Astrocyte (in vitro differentiated cells and primary cell): ENCODE measurements at regions not wholly inside any gene's neighbourhood (a gene's known extent, or its start where the extent isn't known, plus 50 kb on each side); places are given as distances from the start of the nearest gene placed in this dataset.

Experiments used
- DNase-seq: peaks from one replicate; pipeline ENCODE4 v3.0.0-alpha.2; 2010; ENCODE audit warnings: low read depth
- FAIRE-seq: peaks from 2 replicates; lab custom pipeline; 2011; peaks lifted over from hg19 to GRCh38; lab: Jason Lieb, UNC
- H2AFZ ChIP-seq: 2 replicates; pipeline ENCODE4 v1.6.0; 2012; ENCODE audit warnings: low read depth, low read length, inconsistent platforms
- H3K27ac ChIP-seq: 2 replicates; pipeline ENCODE4 v1.5.1; 2011; ENCODE audit warnings: low read depth, low read length, inconsistent platforms
- H3K27me3 ChIP-seq: 2 replicates; pipeline ENCODE4 v1.6.0; 2011; ENCODE audit warnings: low read length, inconsistent platforms; ENCODE audit not compliant: insufficient read depth
- H3K36me3 ChIP-seq: 2 replicates; pipeline ENCODE4 v1.5.1; 2011; ENCODE audit warnings: low read length, inconsistent platforms; ENCODE audit not compliant: insufficient read depth
- H3K4me1 ChIP-seq: 2 replicates; pipeline ENCODE4 v1.5.1; 2011; ENCODE audit warnings: low read length, inconsistent platforms; ENCODE audit not compliant: insufficient read depth
- H3K4me2 ChIP-seq: 2 replicates; pipeline ENCODE4 v1.6.0; 2012; ENCODE audit warnings: low read length, inconsistent platforms
- H3K4me3 ChIP-seq: 2 replicates; pipeline ENCODE4 v1.5.1; 2011; ENCODE audit warnings: low read depth, mild to moderate bottlenecking, low read length, inconsistent platforms; ENCODE audit not compliant: insufficient read depth
- H3K79me2 ChIP-seq: 2 replicates; pipeline ENCODE4 v1.6.0; 2012; ENCODE audit warnings: mild to moderate bottlenecking, low read length, inconsistent platforms; ENCODE audit not compliant: insufficient read depth
- H3K9ac ChIP-seq: 2 replicates; pipeline ENCODE4 v1.6.0; 2012; ENCODE audit warnings: mild to moderate bottlenecking, low read length, inconsistent platforms
- H3K9me3 ChIP-seq: 2 replicates; pipeline ENCODE4 v1.5.1; 2012; ENCODE audit warnings: low read depth, mild to moderate bottlenecking, low read length, inconsistent platforms; ENCODE audit not compliant: insufficient read depth
- H4K20me1 ChIP-seq: 2 replicates; pipeline ENCODE4 v1.6.0; 2012; ENCODE audit warnings: low read length, inconsistent platforms; ENCODE audit not compliant: insufficient read depth
- H3K27ac Mint-ChIP-seq: one replicate; pipeline ENCODE4 v1.8.0; 2021; ENCODE audit warnings: mild to moderate bottlenecking, mixed read lengths; ENCODE audit not compliant: unreplicated experiment
- H3K27me3 Mint-ChIP-seq: one replicate; pipeline ENCODE4 v1.8.0; 2021; ENCODE audit warnings: low read depth, mixed read lengths; ENCODE audit not compliant: unreplicated experiment
- H3K36me3 Mint-ChIP-seq: one replicate; pipeline ENCODE4 v1.8.0; 2021; ENCODE audit warnings: low read depth, mixed read lengths; ENCODE audit not compliant: unreplicated experiment
- H3K4me1 Mint-ChIP-seq: one replicate; pipeline ENCODE4 v1.8.0; 2021; ENCODE audit warnings: low read depth, mixed read lengths; ENCODE audit not compliant: unreplicated experiment
- H3K4me3 Mint-ChIP-seq: one replicate; pipeline ENCODE4 v1.8.0; 2021; ENCODE audit warnings: mild to moderate bottlenecking, moderate library complexity, mixed read lengths; ENCODE audit not compliant: unreplicated experiment
- H3K9me3 Mint-ChIP-seq: one replicate; pipeline ENCODE4 v1.8.0; 2021; ENCODE audit warnings: mild to moderate bottlenecking, mixed read lengths; ENCODE audit not compliant: unreplicated experiment
- CTCF ChIP-seq: IDR thresholded peaks from 2 replicates; pipeline ENCODE4 v1.5.1; 2011; ENCODE audit warnings: low read depth, mild to moderate bottlenecking, inconsistent platforms, low read length, moderate library complexity; ENCODE audit not compliant: insufficient read depth
- EZH2 ChIP-seq: IDR thresholded peaks from 2 replicates; pipeline ENCODE4 v1.6.1; 2012; ENCODE audit warnings: mild to moderate bottlenecking, low read length, inconsistent platforms; ENCODE audit not compliant: insufficient read depth

- H3K36me3 Mint-ChIP-seq, result no peaks in the 10 kb centered on the region
- peaks cover 3% of the 10 kb centered on the region for H3K27me3 Mint-ChIP-seq
- H2AFZ ChIP-seq, result no peak overlapping the region
- no peaks in the 10 kb centered on the region for H3K4me1 ChIP-seq
- no peaks in the 10 kb centered on the region for H3K9me3 ChIP-seq
- peaks cover 3% of the 10 kb centered on the region for H3K9me3 Mint-ChIP-seq
- H3K27ac ChIP-seq, result no peak overlapping the region
- FAIRE-seq (no peak), DNase-seq (no peak)
- no peak overlapping the region for H3K4me3 ChIP-seq
- H4K20me1 ChIP-seq, result no peaks in the 10 kb centered on the region
- TF ChIP-seq EZH2, result no peak
- no peak for TF ChIP-seq CTCF
- H3K9ac ChIP-seq, result no peak overlapping the region
- no peaks in the 10 kb centered on the region for H3K36me3 ChIP-seq
- H3K79me2 ChIP-seq, result no peaks in the 10 kb centered on the region
- no peaks in the 10 kb centered on the region for H3K4me1 Mint-ChIP-seq
- H3K4me2 ChIP-seq, result no peak overlapping the region
- H3K4me3 Mint-ChIP-seq, result no peak overlapping the region
- H3K27me3 ChIP-seq, result peaks cover 7% of the 10 kb centered on the region
- no peak overlapping the region for H3K27ac Mint-ChIP-seq
Observed at GRCh38 chr15:87563869-87564268, 692.7 kb downstream of the NTRK3 start.

GRCh38 chr15:87562203-87562602 lies 694.3 kb downstream of the NTRK3 start:
- Histone ChIP-seq H3K27ac (no peak overlapping the region), H3K36me3 (no peaks in the 10 kb centered on the region), H3K9ac (no peak overlapping the region), H4K20me1 (no peaks in the 10 kb centered on the region), H3K4me1 (no peaks in the 10 kb centered on the region), H3K79me2 (no peaks in the 10 kb centered on the region), H3K4me3 (no peak overlapping the region), H3K9me3 (no peaks in the 10 kb centered on the region), H3K27me3 (peaks cover 4% of the 10 kb centered on the region), H3K4me2 (no peak overlapping the region), H2AFZ (no peak overlapping the region)
- no peak overlapping the region for H3K4me3 Mint-ChIP-seq
- TF ChIP-seq EZH2 (no peak), CTCF (no peak)
- H3K9me3 Mint-ChIP-seq, result no peaks in the 10 kb centered on the region
- H3K4me1 Mint-ChIP-seq, result peaks cover 7% of the 10 kb centered on the region
- DNase-seq, result no peak
- FAIRE-seq, result no peak
- no peaks in the 10 kb centered on the region for H3K36me3 Mint-ChIP-seq
- H3K27ac Mint-ChIP-seq, result no peak overlapping the region
- no peaks in the 10 kb centered on the region for H3K27me3 Mint-ChIP-seq

- Histone ChIP-seq H3K9me3 (no peaks in the 10 kb centered on the region), H3K36me3 (no peaks in the 10 kb centered on the region), H3K4me1 (no peaks in the 10 kb centered on the region), H2AFZ (no peak overlapping the region), H3K9ac (no peak overlapping the region), H3K4me2 (no peak overlapping the region), H3K4me3 (no peak overlapping the region), H3K27me3 (peaks cover 4% of the 10 kb centered on the region), H3K27ac (no peak overlapping the region), H3K79me2 (no peaks in the 10 kb centered on the region), H4K20me1 (no peaks in the 10 kb centered on the region)
- Mint-ChIP-seq H3K4me3 (no peak overlapping the region), H3K27me3 (no peaks in the 10 kb centered on the region), H3K4me1 (peaks cover 12% of the 10 kb centered on the region), H3K9me3 (no peaks in the 10 kb centered on the region), H3K27ac (no peak overlapping the region), H3K36me3 (no peaks in the 10 kb centered on the region)
- DNase-seq (no peak), FAIRE-seq (no peak)
- TF ChIP-seq EZH2 (no peak), CTCF (no peak)
Observed at GRCh38 chr15:87561641-87562040, 694.9 kb downstream of the NTRK3 start.
